Parathyroid adenoma (tissue), 2 donors: ENCODE measurements at regions not wholly inside any gene's neighbourhood (a gene's known extent, or its start where the extent isn't known, plus 50 kb on each side); places are given as distances from the start of the nearest gene placed in this dataset.
A peak's percentile ranks its signal among the peaks of the same experiment; 100 is the strongest.

Experiments used
- H2AFZ ChIP-seq: fragments of 300-600 bp; sonication (generic); one replicate; pipeline ENCODE4 v1.7.0; 2017; ENCODE audit warnings: antibody characterized with exemption, mild to moderate bottlenecking
- H3K27ac ChIP-seq: fragments of 300-600 bp; sonication (generic); one replicate; pipeline ENCODE4 v1.7.0; 2017
- H3K27me3 ChIP-seq: fragments of 300-600 bp; sonication (generic); one replicate; pipeline ENCODE4 v1.7.0; 2017; ENCODE audit warnings: low read length; ENCODE audit not compliant: control insufficient read depth, insufficient read depth
- H3K36me3 ChIP-seq: fragments of 300-600 bp; sonication (generic); one replicate; pipeline ENCODE4 v1.7.0; 2017; ENCODE audit warnings: low read length; ENCODE audit not compliant: control insufficient read depth, insufficient read depth
- H3K4me1 ChIP-seq: fragments of 300-600 bp; sonication (generic); one replicate; pipeline ENCODE4 v1.7.0; 2017; ENCODE audit warnings: control low read depth
- H3K4me2 ChIP-seq: fragments of 300-600 bp; sonication (generic); one replicate; pipeline ENCODE4 v1.7.0; 2017; ENCODE audit warnings: low read length
- H3K4me3 ChIP-seq: fragments of 300-600 bp; sonication (generic); one replicate; pipeline ENCODE4 v1.7.0; 2017; ENCODE audit warnings: low read depth, low read length
- H3K79me2 ChIP-seq: fragments of 300-600 bp; sonication (generic); one replicate; pipeline ENCODE4 v1.7.0; 2017; ENCODE audit warnings: control low read depth
- H3K9ac ChIP-seq: fragments of 300-600 bp; sonication (generic); one replicate; pipeline ENCODE4 v1.7.0; 2017; ENCODE audit warnings: mild to moderate bottlenecking
- H3K9me3 ChIP-seq: fragments of 300-600 bp; sonication (generic); one replicate; pipeline ENCODE4 v1.7.0; 2017; ENCODE audit warnings: low read length; ENCODE audit not compliant: control insufficient read depth
- TF ChIP-seq, protein P1 (sequence below): fragments of 300-600 bp; sonication (generic); IDR thresholded peaks from one replicate; pipeline ENCODE4 v1.7.0; 2017; ENCODE audit warnings: antibody characterized with exemption, mild to moderate bottlenecking
- donor health status: primary hyperparathyroidism.

DNA sequence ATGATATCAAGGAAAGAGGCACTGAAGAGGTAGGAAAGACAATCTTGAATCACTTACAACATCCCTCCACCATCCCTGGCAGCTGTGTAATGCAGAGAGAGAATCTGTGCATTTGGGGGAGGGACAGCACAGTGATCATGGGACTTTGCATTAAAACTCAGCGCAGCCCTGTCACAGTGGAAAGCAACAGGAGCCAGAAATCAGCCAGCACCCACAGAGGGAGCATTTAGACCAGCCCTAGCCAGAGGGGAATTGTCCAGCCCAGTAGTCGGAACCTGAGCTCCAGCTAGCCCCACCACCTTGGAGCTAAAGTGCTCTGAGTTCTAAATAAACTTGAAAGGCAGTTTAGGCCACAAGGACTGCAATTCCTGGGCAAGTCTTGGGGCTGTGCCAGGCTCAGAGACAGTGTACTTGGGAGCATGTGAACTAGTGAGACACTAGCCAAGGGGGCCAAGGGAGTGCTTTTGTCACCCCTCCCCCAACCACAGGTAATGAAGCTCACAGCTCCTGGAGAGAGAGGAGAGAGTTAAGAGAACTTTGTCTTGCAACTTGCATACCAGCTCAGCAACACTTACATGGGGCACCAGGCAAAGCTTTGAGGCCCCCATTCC is 83.9 kb upstream of the FAM241A start:
- no peaks in the 10 kb centered on the region for H3K9me3 ChIP-seq
- no peaks in the 10 kb centered on the region for H3K36me3 ChIP-seq
- no peak overlapping the region for H3K9ac ChIP-seq
- no peak overlapping the region for H3K27ac ChIP-seq
- H3K4me1 ChIP-seq: no peaks in the 10 kb centered on the region
- no peak overlapping the region for H3K4me2 ChIP-seq
- no peaks in the 10 kb centered on the region for H3K27me3 ChIP-seq
- no peaks in the 10 kb centered on the region for H3K79me2 ChIP-seq
- H2AFZ ChIP-seq: no peak overlapping the region
- TF ChIP-seq, protein P1, sequence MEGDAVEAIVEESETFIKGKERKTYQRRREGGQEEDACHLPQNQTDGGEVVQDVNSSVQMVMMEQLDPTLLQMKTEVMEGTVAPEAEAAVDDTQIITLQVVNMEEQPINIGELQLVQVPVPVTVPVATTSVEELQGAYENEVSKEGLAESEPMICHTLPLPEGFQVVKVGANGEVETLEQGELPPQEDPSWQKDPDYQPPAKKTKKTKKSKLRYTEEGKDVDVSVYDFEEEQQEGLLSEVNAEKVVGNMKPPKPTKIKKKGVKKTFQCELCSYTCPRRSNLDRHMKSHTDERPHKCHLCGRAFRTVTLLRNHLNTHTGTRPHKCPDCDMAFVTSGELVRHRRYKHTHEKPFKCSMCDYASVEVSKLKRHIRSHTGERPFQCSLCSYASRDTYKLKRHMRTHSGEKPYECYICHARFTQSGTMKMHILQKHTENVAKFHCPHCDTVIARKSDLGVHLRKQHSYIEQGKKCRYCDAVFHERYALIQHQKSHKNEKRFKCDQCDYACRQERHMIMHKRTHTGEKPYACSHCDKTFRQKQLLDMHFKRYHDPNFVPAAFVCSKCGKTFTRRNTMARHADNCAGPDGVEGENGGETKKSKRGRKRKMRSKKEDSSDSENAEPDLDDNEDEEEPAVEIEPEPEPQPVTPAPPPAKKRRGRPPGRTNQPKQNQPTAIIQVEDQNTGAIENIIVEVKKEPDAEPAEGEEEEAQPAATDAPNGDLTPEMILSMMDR: no peak
- no peak overlapping the region for H3K4me3 ChIP-seq

DNA sequence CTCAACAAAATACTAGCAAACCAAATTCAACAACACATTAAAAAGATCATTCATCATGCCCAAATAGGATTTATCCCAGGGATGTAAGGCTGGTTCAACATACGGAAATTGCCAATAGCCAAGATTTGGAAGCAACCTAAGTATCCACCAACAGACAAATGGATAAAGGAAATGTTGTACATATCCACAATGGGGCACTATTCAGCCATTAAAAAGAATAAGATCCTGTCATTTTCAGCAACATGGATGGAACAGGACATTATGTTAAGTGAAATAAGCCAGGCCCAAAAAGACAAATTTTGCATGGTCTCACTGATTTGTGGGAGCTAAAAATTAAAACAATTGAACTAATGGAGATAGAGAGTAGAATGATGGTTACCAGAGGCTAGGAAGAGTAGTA is 82.0 kb upstream of the FAM241A start:
- no peak overlapping the region for H3K27ac ChIP-seq
- H3K4me2 ChIP-seq: no peak overlapping the region
- H3K36me3 ChIP-seq: no peaks in the 10 kb centered on the region
- TF ChIP-seq, protein P1: no peak
- H3K4me1 ChIP-seq: no peaks in the 10 kb centered on the region
- H3K9me3 ChIP-seq: no peaks in the 10 kb centered on the region
- H2AFZ ChIP-seq: no peak overlapping the region
- H3K9ac ChIP-seq: no peak overlapping the region
- H3K79me2 ChIP-seq: no peaks in the 10 kb centered on the region
- H3K27me3 ChIP-seq: no peaks in the 10 kb centered on the region
- no peak overlapping the region for H3K4me3 ChIP-seq

DNA sequence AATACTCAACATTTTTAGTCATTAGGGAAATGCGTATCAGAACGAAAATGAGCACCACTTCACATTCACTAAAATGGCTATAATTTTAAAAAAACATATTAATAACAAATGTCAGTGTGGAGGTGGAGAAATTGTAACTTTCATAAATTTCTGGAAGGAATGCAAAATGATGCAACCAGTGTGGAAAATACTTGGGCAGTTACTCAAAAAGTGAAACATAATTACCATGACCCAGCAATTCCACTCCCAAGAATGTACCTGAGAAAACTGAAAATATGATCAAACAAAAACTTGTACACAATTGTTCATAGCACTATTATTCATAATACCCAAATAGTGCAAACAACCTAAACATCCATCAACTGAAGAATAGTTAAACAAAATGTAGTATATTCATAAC is 76.1 kb upstream of the FAM241A start:
- Histone ChIP-seq H3K9ac (no peak overlapping the region), H3K4me2 (no peak overlapping the region), H3K4me1 (no peaks in the 10 kb centered on the region), H3K36me3 (no peaks in the 10 kb centered on the region), H3K9me3 (no peaks in the 10 kb centered on the region), H3K79me2 (no peaks in the 10 kb centered on the region), H3K4me3 (no peak overlapping the region), H3K27me3 (no peaks in the 10 kb centered on the region), H3K27ac (no peak overlapping the region), H2AFZ (no peak overlapping the region)
- TF ChIP-seq, protein P1: no peak

DNA sequence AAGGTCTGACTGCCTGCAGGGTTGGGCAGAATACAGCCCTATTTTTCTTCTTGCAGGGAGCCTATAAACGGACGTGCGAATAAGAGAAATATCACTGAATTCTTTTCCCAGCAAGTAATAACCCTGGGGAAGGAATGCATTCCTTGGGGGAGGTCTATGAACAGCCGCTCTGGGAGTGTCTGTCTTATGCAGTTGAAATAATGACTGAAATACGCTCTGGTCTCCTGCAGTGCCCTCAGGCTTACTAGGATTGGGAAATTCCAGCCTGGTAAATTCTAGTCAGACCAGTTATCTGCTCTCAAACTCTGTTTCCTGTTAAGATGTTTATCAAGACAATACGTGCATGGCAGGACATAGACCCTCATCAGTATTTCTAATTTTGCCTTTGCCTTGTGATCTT is 72.1 kb upstream of the FAM241A start:
- H3K36me3 ChIP-seq: no peaks in the 10 kb centered on the region
- no peak overlapping the region for H3K27ac ChIP-seq
- no peak overlapping the region for H2AFZ ChIP-seq
- no peaks in the 10 kb centered on the region for H3K79me2 ChIP-seq
- H3K27me3 ChIP-seq: no peaks in the 10 kb centered on the region
- no peaks in the 10 kb centered on the region for H3K4me1 ChIP-seq
- no peak overlapping the region for H3K4me3 ChIP-seq
- no peak overlapping the region for H3K4me2 ChIP-seq
- no peaks in the 10 kb centered on the region for H3K9me3 ChIP-seq
- TF ChIP-seq, protein P1: no peak
- no peak overlapping the region for H3K9ac ChIP-seq

DNA sequence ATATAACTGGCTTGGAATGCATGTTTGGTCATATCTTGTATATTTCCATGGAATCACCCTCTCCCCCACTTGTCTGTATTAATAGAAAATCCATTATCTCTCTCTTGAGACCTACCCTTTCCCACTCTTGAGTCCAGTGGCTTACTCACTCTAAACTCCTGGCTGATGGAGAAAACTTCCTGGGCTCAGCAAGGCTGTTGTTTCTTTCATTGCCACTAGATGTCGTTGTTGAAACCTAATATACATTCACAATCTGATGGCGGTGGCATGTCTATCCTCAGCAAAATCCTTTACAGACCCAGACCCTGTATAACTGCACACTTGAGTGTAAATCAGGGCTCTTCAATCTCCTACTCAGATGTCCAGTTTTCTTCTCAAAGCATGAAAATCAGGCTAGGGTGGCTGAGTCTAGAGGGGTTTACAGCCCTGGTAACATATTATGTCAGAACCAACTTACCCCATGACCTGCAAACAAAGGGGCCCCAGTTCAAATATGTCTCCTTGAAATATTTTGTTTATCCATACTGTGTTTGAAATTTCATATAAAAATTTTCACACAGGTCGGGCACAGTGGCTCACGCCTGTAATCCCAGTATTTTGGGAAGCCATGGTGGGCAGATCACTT is 70.0 kb upstream of the FAM241A start:
- H3K4me1 ChIP-seq: no peaks in the 10 kb centered on the region
- TF ChIP-seq, protein P1: peak; percentile 50
- no peaks in the 10 kb centered on the region for H3K27me3 ChIP-seq
- no peaks in the 10 kb centered on the region for H3K9me3 ChIP-seq
- H3K36me3 ChIP-seq: no peaks in the 10 kb centered on the region
- H3K9ac ChIP-seq: no peak overlapping the region
- H3K4me3 ChIP-seq: no peak overlapping the region
- H2AFZ ChIP-seq: no peak overlapping the region
- H3K27ac ChIP-seq: no peak overlapping the region
- H3K4me2 ChIP-seq: no peak overlapping the region
- no peaks in the 10 kb centered on the region for H3K79me2 ChIP-seq
